NT2/D1 (cell line): ENCODE measurements at regions not wholly inside any gene's neighbourhood (a gene's known extent, or its start where the extent isn't known, plus 50 kb on each side); places are given as distances from the start of the nearest gene placed in this dataset.

Experiments
- SUZ12 ChIP-seq: IDR thresholded peaks from 2 replicates; pipeline ENCODE4 v1.6.1; 2011; ENCODE audit not compliant: insufficient read length, insufficient read depth; ENCODE audit errors: extremely low read depth
- YY1 ChIP-seq: IDR thresholded peaks from 2 replicates; pipeline ENCODE4 v1.6.1; 2011; ENCODE audit not compliant: insufficient read length, insufficient read depth
- ZNF274 ChIP-seq: IDR thresholded peaks from 2 replicates; pipeline ENCODE4 v1.6.1; 2011; ENCODE audit warnings: mild to moderate bottlenecking, low read depth, low read length

- TF ChIP-seq YY1 = no peak
- TF ChIP-seq ZNF274 = no peak
- TF ChIP-seq SUZ12 = no peak
Observed at GRCh38 chr21:27077501-27077900, 110.6 kb upstream of the ADAMTS5 start.
